DMS 273 (cell line): ENCODE measurements at regions not wholly inside any gene's neighbourhood (a gene's known extent, or its start where the extent isn't known, plus 50 kb on each side); places are given as distances from the start of the nearest gene placed in this dataset.
"Not testable (repeated sequence)": the region's sequence is repeated elsewhere in the genome, so short reads cannot be mapped to it uniquely, and the experiment has no call there.

Experiments
- DNase-seq: peaks from one replicate; lab custom pipeline; 2025; ENCODE audit not compliant: unreplicated experiment; lab: John Stamatoyannopoulos, UW

DNA sequence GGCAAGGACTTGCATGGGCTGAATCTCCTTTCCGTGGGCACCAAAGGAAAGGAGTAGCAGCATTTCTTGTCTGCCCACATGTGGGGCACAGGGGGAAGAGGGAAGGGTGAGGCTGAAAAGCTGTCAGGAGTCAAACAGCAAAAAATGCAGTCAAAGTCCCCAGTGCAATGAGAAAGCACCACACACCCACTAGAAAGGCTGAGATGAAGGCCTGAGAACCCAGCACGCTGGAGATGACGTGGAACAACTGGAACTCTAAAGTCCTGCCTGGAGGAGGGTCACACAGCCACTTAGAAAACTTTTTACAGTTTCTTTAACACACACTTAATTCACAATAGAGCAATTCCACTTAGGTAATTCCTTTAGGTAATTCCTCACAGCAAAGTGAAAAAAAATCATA, 94.6 kb upstream of the IGFBPL1 start:
- no peak for DNase-seq

GRCh38 chr9:38516273-38516672, 92.0 kb upstream of the IGFBPL1 start:
- peak; percentile 46 for DNase-seq

GRCh38 chr9:38515055-38515454, 90.8 kb upstream of the IGFBPL1 start:
- DNase-seq: peak; percentile 67

DNA sequence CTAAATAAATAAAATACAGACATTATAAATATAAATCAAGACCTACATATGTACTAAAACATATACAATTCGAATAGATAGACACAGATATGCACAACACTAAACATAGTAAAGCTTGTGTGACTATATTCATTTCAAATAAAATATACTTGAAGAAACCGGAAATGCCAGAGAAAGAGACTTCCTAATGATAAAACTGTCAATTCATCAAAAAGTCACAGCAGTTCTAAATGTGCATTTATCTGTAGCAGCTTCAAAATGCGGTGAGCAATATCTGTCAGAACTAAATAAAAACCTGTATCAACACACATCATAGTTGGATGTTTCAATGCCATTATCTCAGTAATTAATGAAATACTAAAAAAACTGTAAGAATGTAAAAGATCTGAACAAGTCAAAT, 86.1 kb upstream of the IGFBPL1 start:
- DNase-seq: not testable (repeated sequence)

- no peak for DNase-seq
These were observed 83.3 kb upstream of the IGFBPL1 start for GRCh38 chr9:38507587-38507986.

- DNase-seq: not testable (repeated sequence)
These were observed 75.9 kb upstream of the IGFBPL1 start for GRCh38 chr9:38500171-38500570.

DNA sequence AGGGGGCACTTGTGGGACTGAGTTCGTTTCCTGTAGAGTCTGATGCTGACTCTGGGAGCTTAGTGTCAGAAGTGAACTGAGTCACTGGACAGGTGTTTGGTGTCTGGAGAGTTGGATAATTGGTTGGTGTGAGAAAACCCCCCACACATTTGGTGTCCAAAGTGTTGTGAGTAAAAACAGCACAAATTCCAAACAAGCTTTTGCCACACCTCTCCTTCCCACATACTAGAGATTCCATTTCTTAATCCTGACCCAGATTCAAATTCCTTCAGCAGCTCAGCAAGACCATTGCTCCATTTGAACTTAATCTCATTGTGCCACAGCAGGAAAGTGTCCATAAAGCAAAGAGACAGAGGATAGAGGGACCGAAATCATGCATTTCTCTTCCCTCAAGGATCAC, 74.3 kb upstream of the IGFBPL1 start:
- DNase-seq: not testable (repeated sequence)

DNA sequence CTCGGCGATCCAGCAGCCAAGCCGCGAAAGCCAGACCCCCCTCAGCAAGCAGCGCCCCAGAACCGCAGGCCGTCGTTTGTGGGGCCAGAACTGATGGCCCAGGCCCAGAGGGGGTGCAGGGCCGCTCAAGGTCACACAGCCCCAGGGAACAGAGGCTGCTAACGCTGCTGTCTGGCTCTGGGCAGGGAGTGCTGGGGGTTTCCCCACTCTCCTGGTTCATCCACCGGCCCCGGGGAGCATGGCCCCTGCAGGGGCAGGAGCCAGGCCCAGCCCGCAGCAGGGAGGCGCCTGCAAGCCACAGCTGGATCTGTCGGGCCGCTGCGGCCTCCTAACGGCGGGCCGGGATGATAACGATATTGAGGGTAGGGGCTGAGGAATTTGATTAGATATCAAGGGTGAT, 64.8 kb upstream of the IGFBPL1 start:
- no peak for DNase-seq

DNA sequence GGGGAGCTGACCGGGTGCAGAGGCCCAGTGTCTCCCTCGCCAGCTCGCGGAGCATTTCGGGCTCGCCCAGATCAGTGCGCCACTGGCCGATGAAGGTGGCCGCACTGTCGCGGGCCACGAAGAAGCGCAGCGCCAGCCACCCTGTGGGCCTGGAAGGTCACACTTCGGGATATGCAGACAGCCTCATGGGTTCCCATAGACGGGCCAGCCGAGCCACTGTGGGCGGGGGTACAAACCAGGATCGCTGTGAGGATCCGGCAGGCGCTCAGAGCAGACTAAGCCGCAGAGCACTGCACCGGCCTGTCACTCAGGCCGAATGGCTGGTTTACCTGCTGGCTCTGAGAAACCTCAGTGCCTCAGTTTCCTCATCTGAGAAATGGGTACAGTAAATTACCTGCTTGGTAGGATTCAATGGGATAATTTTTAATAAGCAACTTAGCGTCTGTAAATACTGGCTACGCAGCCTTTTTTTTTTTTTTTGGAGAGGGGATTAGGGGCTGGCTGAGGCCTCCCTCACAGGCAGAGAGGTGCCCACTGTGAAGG, 64.0 kb upstream of the IGFBPL1 start:
- no peak for DNase-seq

DNA sequence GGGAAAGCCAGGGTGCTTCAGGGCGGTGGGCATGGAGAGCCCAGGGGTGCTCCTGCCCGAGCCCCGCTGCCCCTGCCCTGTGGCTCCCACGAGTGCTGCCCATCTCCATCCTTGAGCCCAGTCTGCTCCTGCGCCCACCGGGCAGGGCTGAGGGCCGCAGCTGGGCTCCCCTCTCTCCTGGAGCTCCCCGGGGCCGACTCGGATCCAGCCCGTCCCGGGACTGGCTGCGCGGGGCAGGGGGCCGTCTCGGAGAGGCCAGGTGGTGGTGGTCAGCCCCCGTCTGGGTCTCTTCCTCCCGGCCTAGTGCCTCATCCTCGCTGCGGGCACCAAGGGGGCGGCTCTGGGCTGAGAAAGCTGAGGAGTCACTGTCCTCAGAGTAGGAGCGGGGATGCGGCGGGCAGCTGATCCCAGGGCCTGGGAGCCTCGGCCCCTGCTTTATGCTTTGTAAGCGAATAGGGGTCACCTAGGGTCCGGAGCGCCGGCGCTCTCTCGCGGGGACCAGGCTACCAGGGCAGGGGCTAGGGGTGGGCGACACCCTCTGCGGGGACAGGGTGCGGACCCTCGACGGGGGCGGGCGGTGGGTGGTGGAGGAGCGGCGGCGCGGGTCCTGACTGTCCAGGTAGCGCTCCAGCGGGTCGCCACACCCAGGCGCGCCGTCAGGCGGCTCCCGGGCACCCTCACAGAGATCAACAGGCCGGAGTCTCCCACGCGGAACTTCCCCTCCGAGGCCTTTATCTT, 63.3 kb upstream of the IGFBPL1 start:
- DNase-seq: not testable (repeated sequence)

- no peak for DNase-seq
These were observed 62.6 kb upstream of the IGFBPL1 start for GRCh38 chr9:38486837-38487236.

GRCh38 chr9:38486056-38486615, 61.9 kb upstream of the IGFBPL1 start:
- DNase-seq: no peak

- not testable (repeated sequence) for DNase-seq
These were observed 59.9 kb upstream of the IGFBPL1 start for GRCh38 chr9:38484076-38484665.

- DNase-seq: no peak
These were observed 58.8 kb upstream of the IGFBPL1 start for GRCh38 chr9:38482918-38483592.

- DNase-seq: no peak
These were observed 54.0 kb upstream of the IGFBPL1 start for GRCh38 chr9:38478211-38478610.

DNA sequence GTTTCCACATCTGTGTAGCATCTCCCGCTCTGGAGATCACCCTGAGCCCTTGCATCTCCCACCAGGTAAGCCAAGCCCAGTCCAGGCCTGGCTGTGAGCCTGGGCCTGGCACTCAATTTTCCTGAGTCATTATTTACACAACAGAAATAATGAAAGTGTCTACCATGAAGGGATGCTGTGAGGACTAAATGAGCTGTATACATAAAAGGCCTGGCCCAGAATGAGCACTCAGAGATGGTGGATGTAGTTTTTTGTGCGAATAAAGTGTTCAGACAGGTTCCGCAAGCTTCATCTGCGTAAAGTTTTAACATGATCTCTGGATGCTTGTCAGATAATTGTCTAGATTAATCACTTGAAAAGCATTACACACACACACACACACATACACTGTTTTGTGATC, 50.2 kb upstream of the IGFBPL1 start:
- not testable (repeated sequence) for DNase-seq
